IMR-90 (cell line): ENCODE measurements at regions not wholly inside any gene's neighbourhood (a gene's known extent, or its start where the extent isn't known, plus 50 kb on each side); places are given as distances from the start of the nearest gene placed in this dataset.
"Not testable (repeated sequence)": the region's sequence is repeated elsewhere in the genome, so short reads cannot be mapped to it uniquely, and the experiment has no call there.

Experiments
- ATAC-seq: fragments of 200-7000 bp; cut with Tn5 transposase; 2 replicates; pipeline ENCODE4 v1.9.1; 2020; ENCODE audit warnings: low read depth, mild to moderate bottlenecking, moderate library complexity
- BruUV-seq: library from RNA; stranded (reverse); fragments of 400-500 nt; replicated peaks from 2 replicates; lab custom pipeline; 2021; lab: Mats Ljungman, UMichigan
- CTCF ChIA-PET: fragments of 300-600 bp; formaldehyde crosslinking; extraction: SDS; loops from one replicate; lab custom pipeline; 2021; ENCODE audit warnings: antibody characterized with exemption; lab: Yijun Ruan, JAX
- POLR2A ChIA-PET: fragments of 300-600 bp; sonication (Branson Sonifier 250); formaldehyde crosslinking; loops from one replicate; lab custom pipeline; 2022; ENCODE audit warnings: antibody characterized with exemption; ENCODE audit not compliant: unreplicated experiment; lab: Charles Lee
- DNase-seq: peaks from one replicate; pipeline ENCODE4 v3.0.0; 2013
- H2AFZ ChIP-seq: replicated peaks from 2 replicates; pipeline ENCODE3; 2013; ENCODE audit warnings: low read length, mild to moderate bottlenecking; ENCODE audit not compliant: poor library complexity
- H2AK5ac ChIP-seq: 2 replicates; pipeline ENCODE4 v1.6.1; 2013; ENCODE audit warnings: low read depth, low read length, inconsistent platforms
- H2AK9ac ChIP-seq: replicated peaks from 2 replicates; pipeline ENCODE3; 2013; ENCODE audit warnings: mild to moderate bottlenecking, low read depth, low read length, moderate library complexity; ENCODE audit not compliant: poor library complexity
- H2BK120ac ChIP-seq: 2 replicates; pipeline ENCODE4 v1.6.1; 2013; ENCODE audit warnings: low read depth, low read length, inconsistent platforms
- H2BK15ac ChIP-seq: 3 replicates; pipeline ENCODE4 v1.6.1; 2013; ENCODE audit warnings: low read depth, low read length, inconsistent platforms
- H2BK20ac ChIP-seq: 2 replicates; pipeline ENCODE4 v1.6.1; 2013; ENCODE audit warnings: low read depth, mild to moderate bottlenecking, inconsistent platforms, low read length, moderate library complexity
- H2BK5ac ChIP-seq: 2 replicates; pipeline ENCODE4 v1.6.1; 2013; ENCODE audit warnings: mild to moderate bottlenecking, low read depth, low read length, inconsistent platforms; ENCODE audit not compliant: poor library complexity, severe bottlenecking
- H3K14ac ChIP-seq: replicated peaks from 2 replicates; pipeline ENCODE4 v1.6.1; 2013; ENCODE audit warnings: low read depth, low read length, inconsistent platforms
- H3K18ac ChIP-seq: 2 replicates; pipeline ENCODE4 v1.6.1; 2013; ENCODE audit warnings: low read depth, low read length, control low read depth
- H3K23ac ChIP-seq: 2 replicates; pipeline ENCODE4 v1.6.1; 2013; ENCODE audit warnings: low read depth, low read length, inconsistent platforms
- H3K27ac ChIP-seq: 2 replicates; pipeline ENCODE4 v1.5.1; 2013; ENCODE audit warnings: mild to moderate bottlenecking, control low read depth, low read length; ENCODE audit not compliant: insufficient read depth
- H3K27me3 ChIP-seq: 2 replicates; pipeline ENCODE4 v1.6.1; 2013; ENCODE audit warnings: low read length; ENCODE audit not compliant: control insufficient read depth, insufficient read depth
- H3K36me3 ChIP-seq: 2 replicates; pipeline ENCODE4 v1.6.1; 2013; ENCODE audit warnings: low read length, mixed read lengths; ENCODE audit not compliant: control insufficient read depth, insufficient read depth
- H3K4ac ChIP-seq: 2 replicates; pipeline ENCODE4 v1.6.1; 2013; ENCODE audit warnings: low read depth, low read length, inconsistent platforms
- H3K4me1 ChIP-seq: 2 replicates; pipeline ENCODE4 v1.6.1; 2013; ENCODE audit warnings: low read length, mixed read lengths; ENCODE audit not compliant: control insufficient read depth, insufficient read depth
- H3K4me2 ChIP-seq: 2 replicates; pipeline ENCODE4 v1.6.1; 2013; ENCODE audit warnings: low read depth, mild to moderate bottlenecking, control low read depth, low read length, moderate library complexity
- H3K4me3 ChIP-seq: 2 replicates; pipeline ENCODE4 v1.5.1; 2013; ENCODE audit warnings: low read depth, mild to moderate bottlenecking, control low read depth, low read length, moderate library complexity; ENCODE audit not compliant: insufficient read depth
- H3K56ac ChIP-seq: 2 replicates; pipeline ENCODE4 v1.6.1; 2013; ENCODE audit warnings: low read length, inconsistent platforms; ENCODE audit not compliant: insufficient read depth; ENCODE audit errors: extremely low read depth
- H3K79me1 ChIP-seq, 2 experiments: 2 replicates each; pipeline ENCODE4 v1.6.1; 2013; ENCODE audit warnings: low read length in 2 of 2, inconsistent platforms in 1 of 2, low read depth in 1 of 2
- H3K9ac ChIP-seq: 2 replicates; pipeline ENCODE4 v1.6.1; 2013; ENCODE audit warnings: low read depth, low read length, control low read depth
- H3K9me1 ChIP-seq: 2 replicates; pipeline ENCODE4 v1.6.1; 2013; ENCODE audit warnings: low read length, inconsistent platforms; ENCODE audit not compliant: insufficient read depth
- H3K9me3 ChIP-seq: 2 replicates; pipeline ENCODE4 v1.6.1; 2013; ENCODE audit warnings: low read length; ENCODE audit not compliant: control insufficient read depth, insufficient read depth
- H4K20me1 ChIP-seq: 2 replicates; pipeline ENCODE4 v1.6.1; 2013; ENCODE audit warnings: low read length, inconsistent platforms; ENCODE audit not compliant: insufficient read depth
- H4K5ac ChIP-seq: 2 replicates; pipeline ENCODE4 v1.6.1; 2013; ENCODE audit warnings: mild to moderate bottlenecking, low read depth, low read length, control low read depth
- H4K8ac ChIP-seq, 2 experiments: 2 replicates each; pipeline ENCODE4 v1.6.1; 2013; ENCODE audit warnings: low read depth in 2 of 2, low read length in 2 of 2, control low read depth in 1 of 2, inconsistent platforms in 1 of 2
- H4K91ac ChIP-seq: 2 replicates; pipeline ENCODE4 v1.6.1; 2013; ENCODE audit warnings: low read depth, low read length, inconsistent platforms; ENCODE audit not compliant: insufficient read depth
- WGBS, 2 experiments: methylation state at CpG; one replicate each; pipeline versions ENCODE4 v1.1.5 to v1.1.7; 2013; ENCODE audit warnings: missing lambda C conversion rate in 2 of 2; ENCODE audit not compliant: insufficient read length in 1 of 2; ENCODE audit errors: extremely low coverage in 2 of 2; 5-methylcytosine and 5-hydroxymethylcytosine counted together
- dilution Hi-C: fragments of 300-500 bp; cut with HindIII; formaldehyde crosslinking; loops from one replicate; pipeline ENCODE4 v1.14.3; 2018; ENCODE audit warnings: low sequenced_read_pairs; ENCODE audit not compliant: unreplicated experiment
- in situ Hi-C: fragments of 300-500 bp; cut with MboI; formaldehyde crosslinking; loops from 3 replicates; pipeline ENCODE4 v1.14.3; 2019; ENCODE audit warnings: low sequenced_read_pairs, inconsistent platforms, mixed read lengths
- intact Hi-C: fragments of 100-400 bp; cut with micrococcal nuclease; formaldehyde crosslinking; loops from 2 replicates; pipeline ENCODE4 v1.10.0; 2022

GRCh38 chr16:33711616-33712015 is 252.2 kb downstream of the TP53TG3F start:
- H2BK5ac ChIP-seq, intact Hi-C loops, H4K20me1 ChIP-seq, POLR2A ChIA-PET, H3K27me3 ChIP-seq, H3K14ac ChIP-seq, dilution Hi-C loops, H3K9me1 ChIP-seq, H2AK5ac ChIP-seq, H2AFZ ChIP-seq, H2BK120ac ChIP-seq, H3K4me3 ChIP-seq, H3K4me2 ChIP-seq, H4K5ac ChIP-seq, H3K18ac ChIP-seq, H3K4me1 ChIP-seq, H3K56ac ChIP-seq, H2BK15ac ChIP-seq, CTCF ChIA-PET, in situ Hi-C loops, H3K36me3 ChIP-seq, ATAC-seq, H3K27ac ChIP-seq, H3K9me3 ChIP-seq, H4K91ac ChIP-seq, H2AK9ac ChIP-seq, H3K4ac ChIP-seq, H3K79me1 ChIP-seq, H4K8ac ChIP-seq, DNase-seq, H3K23ac ChIP-seq, H2BK20ac ChIP-seq, H3K9ac ChIP-seq, BruUV-seq: not testable (repeated sequence)
- WGBS, 2 experiments, result no CpG with 5 or more reads among the region's 5 CpGs

- H4K20me1 ChIP-seq, H4K5ac ChIP-seq, H4K91ac ChIP-seq, H2AFZ ChIP-seq, H2BK120ac ChIP-seq, H3K4me1 ChIP-seq, intact Hi-C loops, H3K27ac ChIP-seq, H3K9me3 ChIP-seq, in situ Hi-C loops, H2BK15ac ChIP-seq, H3K4ac ChIP-seq, H3K79me1 ChIP-seq, H3K14ac ChIP-seq, H3K27me3 ChIP-seq, H3K9ac ChIP-seq, POLR2A ChIA-PET, DNase-seq, H3K23ac ChIP-seq, H2BK5ac ChIP-seq, H4K8ac ChIP-seq, ATAC-seq, BruUV-seq, H3K9me1 ChIP-seq, H3K36me3 ChIP-seq, H3K18ac ChIP-seq, dilution Hi-C loops, H3K4me3 ChIP-seq, H3K4me2 ChIP-seq, H3K56ac ChIP-seq, H2BK20ac ChIP-seq, H2AK9ac ChIP-seq, CTCF ChIA-PET, H2AK5ac ChIP-seq: not testable (repeated sequence)
- 29% methylated on average over 1 of the region's 2 CpGs; no CpG with 5 or more reads in 1 of the 2 experiments for WGBS, 2 experiments
Observed at GRCh38 chr16:33712308-33712707, 252.9 kb downstream of the TP53TG3F start.
